Keratinocyte (primary cell): ENCODE measurements at regions not wholly inside any gene's neighbourhood (a gene's known extent, or its start where the extent isn't known, plus 50 kb on each side); places are given as distances from the start of the nearest gene placed in this dataset.
"Not testable (repeated sequence)": the region's sequence is repeated elsewhere in the genome, so short reads cannot be mapped to it uniquely, and the experiment has no call there.

Experiments
- EZH2 ChIP-seq: IDR thresholded peaks from one replicate; pipeline ENCODE4 v1.6.1; 2012; ENCODE audit warnings: inconsistent platforms, mild to moderate bottlenecking, low read length, moderate library complexity
- TF ChIP-seq, protein P1 (sequence below), 3 experiments: IDR thresholded peaks in 1 of 3; conservative IDR thresholded peaks in 1 of 3; optimal IDR thresholded peaks in 1 of 3; 2 replicates in 2 of 3; 3 replicates in 1 of 3; pipeline versions ENCODE3 to v1.5.1; 2011; ENCODE audit warnings: low read length in 3 of 3, mild to moderate bottlenecking in 3 of 3, moderate library complexity in 2 of 3, control low read depth in 1 of 3, inconsistent platforms in 1 of 3; ENCODE audit not compliant: insufficient read depth in 2 of 3; ENCODE audit errors: extremely low read depth in 1 of 3

DNA sequence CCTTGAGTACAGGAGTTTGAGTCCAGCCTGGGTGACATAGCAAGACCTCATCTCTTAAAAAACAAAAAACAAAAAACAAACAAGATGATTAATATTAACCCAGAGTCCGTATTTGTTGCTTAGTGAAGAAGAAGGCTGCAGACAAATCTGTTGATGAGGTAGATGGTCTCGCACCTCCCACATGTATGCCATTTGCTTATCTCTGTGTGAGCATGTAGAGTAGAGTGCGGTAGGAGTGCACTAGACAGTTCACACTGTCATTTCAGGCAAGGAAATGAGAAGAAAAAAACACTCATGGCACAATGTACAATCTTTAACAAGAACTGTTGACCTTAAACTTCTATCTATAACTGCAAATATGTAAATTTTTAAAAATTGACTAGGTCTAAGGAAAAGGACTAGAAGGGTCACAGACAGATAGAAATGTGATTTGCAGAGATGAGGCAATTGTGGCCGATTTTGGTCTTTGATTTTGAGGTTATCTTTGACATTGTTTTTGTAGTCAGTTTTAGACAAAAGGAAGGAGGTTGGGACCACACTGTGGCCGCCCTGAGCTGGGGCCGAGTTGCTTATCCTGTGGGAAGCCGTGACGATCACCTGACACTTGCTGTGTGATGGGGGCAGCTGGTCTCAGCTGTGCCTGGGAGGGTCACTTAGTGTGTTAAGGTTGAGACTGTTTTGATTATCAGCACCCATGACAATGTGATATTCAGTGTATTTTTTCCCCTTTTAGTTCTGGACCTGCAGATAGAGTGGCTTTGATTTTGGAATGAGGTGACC, 127.2 kb downstream of the LAT start:
- TF ChIP-seq, protein P1, sequence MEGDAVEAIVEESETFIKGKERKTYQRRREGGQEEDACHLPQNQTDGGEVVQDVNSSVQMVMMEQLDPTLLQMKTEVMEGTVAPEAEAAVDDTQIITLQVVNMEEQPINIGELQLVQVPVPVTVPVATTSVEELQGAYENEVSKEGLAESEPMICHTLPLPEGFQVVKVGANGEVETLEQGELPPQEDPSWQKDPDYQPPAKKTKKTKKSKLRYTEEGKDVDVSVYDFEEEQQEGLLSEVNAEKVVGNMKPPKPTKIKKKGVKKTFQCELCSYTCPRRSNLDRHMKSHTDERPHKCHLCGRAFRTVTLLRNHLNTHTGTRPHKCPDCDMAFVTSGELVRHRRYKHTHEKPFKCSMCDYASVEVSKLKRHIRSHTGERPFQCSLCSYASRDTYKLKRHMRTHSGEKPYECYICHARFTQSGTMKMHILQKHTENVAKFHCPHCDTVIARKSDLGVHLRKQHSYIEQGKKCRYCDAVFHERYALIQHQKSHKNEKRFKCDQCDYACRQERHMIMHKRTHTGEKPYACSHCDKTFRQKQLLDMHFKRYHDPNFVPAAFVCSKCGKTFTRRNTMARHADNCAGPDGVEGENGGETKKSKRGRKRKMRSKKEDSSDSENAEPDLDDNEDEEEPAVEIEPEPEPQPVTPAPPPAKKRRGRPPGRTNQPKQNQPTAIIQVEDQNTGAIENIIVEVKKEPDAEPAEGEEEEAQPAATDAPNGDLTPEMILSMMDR (optimal IDR thresholded peaks at IDR 0.05 in 1 of 3, IDR thresholded peaks at IDR 0.05 in 1 of 3, conservative IDR thresholded peaks at IDR 0.05 in 1 of 3; ENCODE audit: extremely low read depth in 1 of 3, insufficient read depth in 2 of 3, low read length in 3 of 3): not testable (repeated sequence)
- TF ChIP-seq EZH2: not testable (repeated sequence)
